ENCODE measurements at regions not wholly inside any gene's neighbourhood (a gene's known extent, or its start where the extent isn't known, plus 50 kb on each side); places are given as distances from the start of the nearest gene placed in this dataset.

DNA sequence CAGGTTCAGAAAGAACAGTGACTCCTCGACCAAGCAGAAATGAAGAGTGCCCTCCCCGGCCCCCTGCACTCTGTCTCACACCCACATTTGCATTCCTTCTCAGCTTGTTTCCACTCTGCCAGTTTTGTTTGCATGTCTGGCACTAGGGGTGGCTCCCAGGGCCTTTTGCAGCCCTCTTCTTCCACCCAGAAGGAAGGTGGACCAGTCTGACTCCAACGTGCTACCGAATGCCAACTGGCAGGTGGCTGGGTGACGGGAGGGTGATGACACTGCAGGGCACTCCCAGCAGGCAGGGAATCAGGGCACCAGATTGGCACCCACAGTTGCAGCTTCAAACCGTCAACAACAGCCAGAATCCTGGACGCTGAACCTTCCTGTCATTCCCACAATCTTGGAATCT lies 371.1 kb downstream of the TXNL1 start:
- no peak overlapping the region for H3K27ac ChIP-seq
- no peaks in the 10 kb centered on the region for H3K27me3 ChIP-seq (ENCODE audit: insufficient read depth, low read depth, severe bottlenecking)
- no peak for DNase-seq
- no peaks in the 10 kb centered on the region for H3K36me3 ChIP-seq
- H3K9me3 ChIP-seq (ENCODE audit: severe bottlenecking) = no peaks in the 10 kb centered on the region
- TF ChIP-seq, protein P1, sequence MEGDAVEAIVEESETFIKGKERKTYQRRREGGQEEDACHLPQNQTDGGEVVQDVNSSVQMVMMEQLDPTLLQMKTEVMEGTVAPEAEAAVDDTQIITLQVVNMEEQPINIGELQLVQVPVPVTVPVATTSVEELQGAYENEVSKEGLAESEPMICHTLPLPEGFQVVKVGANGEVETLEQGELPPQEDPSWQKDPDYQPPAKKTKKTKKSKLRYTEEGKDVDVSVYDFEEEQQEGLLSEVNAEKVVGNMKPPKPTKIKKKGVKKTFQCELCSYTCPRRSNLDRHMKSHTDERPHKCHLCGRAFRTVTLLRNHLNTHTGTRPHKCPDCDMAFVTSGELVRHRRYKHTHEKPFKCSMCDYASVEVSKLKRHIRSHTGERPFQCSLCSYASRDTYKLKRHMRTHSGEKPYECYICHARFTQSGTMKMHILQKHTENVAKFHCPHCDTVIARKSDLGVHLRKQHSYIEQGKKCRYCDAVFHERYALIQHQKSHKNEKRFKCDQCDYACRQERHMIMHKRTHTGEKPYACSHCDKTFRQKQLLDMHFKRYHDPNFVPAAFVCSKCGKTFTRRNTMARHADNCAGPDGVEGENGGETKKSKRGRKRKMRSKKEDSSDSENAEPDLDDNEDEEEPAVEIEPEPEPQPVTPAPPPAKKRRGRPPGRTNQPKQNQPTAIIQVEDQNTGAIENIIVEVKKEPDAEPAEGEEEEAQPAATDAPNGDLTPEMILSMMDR (IDR thresholded peaks at IDR 0.05; ENCODE audit: low read depth, low read length) = no peak
- H3K4me3 ChIP-seq (ENCODE audit: low read depth, low read length) = no peak overlapping the region

DNA sequence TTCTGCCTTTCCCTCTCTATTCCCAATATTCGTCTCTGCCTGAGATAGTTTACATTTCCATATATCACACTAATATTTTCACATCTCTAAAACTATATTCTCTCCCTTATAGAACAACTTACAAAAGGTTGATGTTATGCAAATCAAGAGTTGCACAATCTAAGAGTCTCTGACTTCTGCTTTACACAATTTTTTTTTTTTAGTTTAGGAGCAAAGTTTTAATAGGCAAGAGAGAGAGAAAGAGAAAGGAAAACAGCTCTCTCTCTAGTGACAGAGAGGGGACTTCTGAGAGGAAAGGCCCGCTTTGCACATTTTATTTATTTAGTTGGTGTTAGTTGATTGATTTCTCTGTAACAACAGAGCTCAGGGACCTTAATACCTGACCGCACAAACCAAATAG lies 380.2 kb downstream of the TXNL1 start:
- no peaks in the 10 kb centered on the region for H3K9me3 ChIP-seq (ENCODE audit: severe bottlenecking)
- no peak overlapping the region for H3K4me3 ChIP-seq (ENCODE audit: low read depth, low read length)
- DNase-seq = no peak
- no peaks in the 10 kb centered on the region for H3K27me3 ChIP-seq (ENCODE audit: insufficient read depth, low read depth, severe bottlenecking)
- TF ChIP-seq, protein P1 (IDR thresholded peaks at IDR 0.05; ENCODE audit: low read depth, low read length) = no peak
- H3K36me3 ChIP-seq = no peaks in the 10 kb centered on the region
- no peak overlapping the region for H3K27ac ChIP-seq

DNA sequence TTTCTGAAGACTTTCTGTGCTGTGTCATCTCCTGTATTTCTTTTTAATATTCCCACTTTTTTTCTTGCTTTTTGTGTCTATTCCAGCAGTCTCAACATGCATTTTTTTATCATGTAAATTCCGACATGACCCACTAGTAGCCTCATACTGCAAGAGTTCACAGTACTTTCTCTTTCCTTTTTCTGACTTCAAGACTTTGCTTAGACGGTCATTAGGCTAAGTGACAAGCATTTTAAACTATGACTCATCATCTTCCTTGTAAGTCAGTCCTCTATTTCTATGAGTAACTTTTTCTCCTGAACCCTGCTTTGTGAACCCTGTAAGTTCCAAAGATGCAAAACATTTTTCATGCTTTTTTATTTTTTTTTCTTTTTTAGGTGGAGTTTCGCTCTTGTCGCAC lies 381.2 kb downstream of the TXNL1 start:
- Histone ChIP-seq H3K36me3 (no peaks in the 10 kb centered on the region), H3K9me3 (ENCODE audit: severe bottlenecking) (no peaks in the 10 kb centered on the region), H3K27ac (no peak overlapping the region), H3K27me3 (ENCODE audit: insufficient read depth, low read depth, severe bottlenecking) (no peaks in the 10 kb centered on the region), H3K4me3 (ENCODE audit: low read depth, low read length) (no peak overlapping the region)
- TF ChIP-seq, protein P1 (IDR thresholded peaks at IDR 0.05; ENCODE audit: low read depth, low read length) = no peak
- no peak for DNase-seq

DNA sequence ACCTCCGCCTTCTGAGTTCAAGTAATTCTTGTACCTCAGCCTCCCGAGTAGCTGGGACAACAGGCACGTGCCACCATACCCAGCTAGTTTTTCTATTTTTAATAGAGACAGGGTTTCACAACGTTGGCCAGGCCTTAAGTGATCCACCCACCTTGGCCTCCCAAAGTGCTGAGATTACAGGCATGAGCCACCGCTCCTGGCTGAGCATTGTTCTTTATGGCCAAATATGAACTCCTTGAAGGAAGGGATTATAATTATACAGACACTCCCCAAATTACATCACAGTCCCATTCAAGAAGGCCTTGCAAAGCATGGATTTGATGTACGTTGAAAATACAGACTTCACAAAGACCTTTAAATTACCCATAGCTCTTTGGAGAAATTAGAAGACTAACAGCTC lies 381.7 kb downstream of the TXNL1 start:
- no peak for DNase-seq
- H3K27me3 ChIP-seq (ENCODE audit: insufficient read depth, low read depth, severe bottlenecking) = no peaks in the 10 kb centered on the region
- no peaks in the 10 kb centered on the region for H3K36me3 ChIP-seq
- TF ChIP-seq, protein P1 (IDR thresholded peaks at IDR 0.05; ENCODE audit: low read depth, low read length) = no peak
- H3K9me3 ChIP-seq (ENCODE audit: severe bottlenecking) = no peaks in the 10 kb centered on the region
- no peak overlapping the region for H3K4me3 ChIP-seq (ENCODE audit: low read depth, low read length)
- H3K27ac ChIP-seq = no peak overlapping the region

DNA sequence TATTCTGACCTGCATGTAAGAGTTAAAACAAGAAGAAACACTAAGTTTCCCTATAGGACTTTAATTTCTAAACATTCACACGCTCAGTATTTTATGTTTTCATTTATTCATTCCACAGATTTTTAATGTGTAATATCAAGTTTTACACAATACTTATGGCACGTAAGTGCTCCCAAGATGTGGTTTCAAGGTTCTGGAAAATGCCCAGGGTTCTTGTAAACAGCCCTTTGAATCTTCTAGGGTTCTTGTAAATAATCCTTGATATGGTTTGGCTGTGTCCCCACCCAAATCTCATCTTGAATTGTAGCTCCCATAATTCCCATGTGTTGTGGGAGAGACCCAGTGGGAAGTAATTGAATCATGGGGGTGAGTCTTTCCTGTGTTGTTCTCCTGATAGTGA lies 383.0 kb downstream of the TXNL1 start:
- H3K4me3 ChIP-seq (ENCODE audit: low read depth, low read length) = no peak overlapping the region
- no peaks in the 10 kb centered on the region for H3K9me3 ChIP-seq (ENCODE audit: severe bottlenecking)
- H3K36me3 ChIP-seq = no peaks in the 10 kb centered on the region
- H3K27ac ChIP-seq = no peak overlapping the region
- DNase-seq = no peak
- no peaks in the 10 kb centered on the region for H3K27me3 ChIP-seq (ENCODE audit: insufficient read depth, low read depth, severe bottlenecking)
- TF ChIP-seq, protein P1 (IDR thresholded peaks at IDR 0.05; ENCODE audit: low read depth, low read length) = no peak

DNA sequence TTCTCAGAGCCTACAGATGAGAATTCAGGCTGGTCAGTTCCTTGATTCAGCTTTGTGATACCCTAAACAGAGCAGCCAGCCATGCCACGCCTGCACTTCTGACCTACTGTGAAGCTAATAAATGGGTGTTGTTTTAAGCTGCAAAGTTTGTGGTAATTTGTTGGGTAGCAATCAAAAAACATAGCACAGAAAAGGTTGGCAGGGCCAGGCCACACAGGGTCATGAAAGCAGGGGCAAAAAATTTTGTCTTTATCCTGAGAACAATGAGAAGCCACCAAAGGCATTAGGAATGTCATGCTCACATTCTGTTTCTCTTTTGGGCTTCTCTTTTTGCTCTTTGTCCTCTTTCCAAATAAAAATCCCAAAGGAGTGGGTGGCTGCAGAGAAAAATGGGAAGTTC lies 385.9 kb downstream of the TXNL1 start:
- no peak overlapping the region for H3K4me3 ChIP-seq (ENCODE audit: low read depth, low read length)
- no peaks in the 10 kb centered on the region for H3K27me3 ChIP-seq (ENCODE audit: insufficient read depth, low read depth, severe bottlenecking)
- TF ChIP-seq, protein P1 (IDR thresholded peaks at IDR 0.05; ENCODE audit: low read depth, low read length) = no peak
- no peak overlapping the region for H3K27ac ChIP-seq
- DNase-seq = no peak
- no peaks in the 10 kb centered on the region for H3K9me3 ChIP-seq (ENCODE audit: severe bottlenecking)
- H3K36me3 ChIP-seq = no peaks in the 10 kb centered on the region
